SK-N-MC (cell line): ENCODE measurements at regions not wholly inside any gene's neighbourhood (a gene's known extent, or its start where the extent isn't known, plus 50 kb on each side); places are given as distances from the start of the nearest gene placed in this dataset.

Experiments used
- DNase-seq: peaks from one replicate; pipeline ENCODE4 v3.0.0-alpha.2; 2011; ENCODE audit warnings: low read depth, low spot score
- H3K27ac ChIP-seq: fragments of 200-600 bp; sonication (generic); 2 replicates; pipeline ENCODE4 v1.5.1; 2016; ENCODE audit warnings: mixed run types
- H3K36me3 ChIP-seq: fragments of 200-600 bp; sonication (generic); 2 replicates; pipeline ENCODE4 v1.6.1; 2017; ENCODE audit warnings: antibody characterized with exemption, low read length, mixed read lengths; ENCODE audit not compliant: insufficient read depth
- H3K4me3 ChIP-seq: fragments of 200-600 bp; sonication (generic); 2 replicates; pipeline ENCODE4 v1.5.1; 2016
- H3K9ac ChIP-seq: fragments of 200-600 bp; sonication (generic); 2 replicates; pipeline ENCODE4 v1.8.0; 2017; ENCODE audit warnings: mixed run types, mixed read lengths; ENCODE audit not compliant: insufficient read length
- H3K9me3 ChIP-seq: fragments of 200-600 bp; sonication (generic); 2 replicates; pipeline ENCODE4 v1.6.1; 2017; ENCODE audit warnings: low read depth, mild to moderate bottlenecking, antibody characterized with exemption, low read length, moderate library complexity, mixed read lengths
- EZH2 ChIP-seq: fragments of 200-600 bp; sonication (generic); IDR thresholded peaks from one replicate; pipeline ENCODE4 v1.6.1; 2017; ENCODE audit warnings: antibody characterized with exemption
- FOXP2 ChIP-seq: optimal IDR thresholded peaks from 2 replicates; pipeline ENCODE3; 2011; ENCODE audit warnings: mild to moderate bottlenecking, moderate library complexity; ENCODE audit not compliant: insufficient read depth; ENCODE audit errors: extremely low read length, control extremely low read depth
- POLR2AphosphoS5 ChIP-seq: IDR thresholded peaks from 2 replicates; pipeline ENCODE4 v1.6.1; 2012; ENCODE audit warnings: mild to moderate bottlenecking, low read depth, low read length, borderline replicate concordance

DNA sequence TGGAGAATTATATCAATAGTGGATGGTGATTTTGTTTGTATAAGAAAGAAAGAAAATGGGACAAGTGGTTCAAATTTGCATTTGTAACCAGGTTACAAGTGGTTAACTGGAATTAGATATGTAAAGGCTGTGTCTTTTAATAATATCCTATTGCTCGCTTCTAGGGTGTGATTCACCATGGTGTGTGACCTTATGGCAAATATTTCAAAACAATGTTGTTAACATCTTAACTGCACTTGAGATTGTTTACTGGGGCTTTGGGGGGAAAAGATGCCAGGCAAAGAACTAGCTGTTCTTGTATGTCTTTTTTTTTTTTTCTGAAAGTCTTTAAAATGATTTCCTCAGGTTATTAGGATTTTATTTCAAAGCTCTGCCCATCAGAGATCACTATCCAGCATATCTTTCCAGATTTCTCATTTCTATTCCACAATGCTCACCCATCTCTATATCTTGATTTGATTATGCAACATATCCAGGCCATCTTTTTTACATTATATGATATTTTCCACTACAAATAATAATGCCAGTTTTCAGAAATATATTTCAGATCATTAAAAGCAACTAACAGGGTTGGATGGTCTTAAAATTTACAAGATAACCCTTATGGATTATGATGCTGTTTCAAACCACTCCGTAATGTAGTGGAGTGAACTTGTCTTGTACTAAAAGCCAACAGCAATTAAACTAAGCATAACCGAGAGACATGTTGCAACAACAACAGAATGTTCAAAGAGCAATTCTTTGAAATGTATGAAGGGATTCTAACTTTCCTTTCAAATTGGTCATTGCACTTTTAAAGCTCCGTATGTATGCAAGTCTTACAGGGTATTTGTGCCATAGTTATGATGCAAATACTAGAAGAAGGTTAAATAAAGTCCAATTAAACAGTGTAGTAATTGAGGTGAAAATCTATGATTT is 341.5 kb upstream of the ETAA1 start:
- Histone ChIP-seq H3K36me3 (no peaks in the 10 kb centered on the region), H3K9me3 (no peaks in the 10 kb centered on the region; the same call in 1 of the 2 replicates), H3K9ac (no peak overlapping the region), H3K4me3 (no peak overlapping the region), H3K27ac (no peak overlapping the region)
- no peak for DNase-seq
- no peak for TF ChIP-seq POLR2AphosphoS5
- no peak for TF ChIP-seq EZH2
- no peak for TF ChIP-seq FOXP2

DNA sequence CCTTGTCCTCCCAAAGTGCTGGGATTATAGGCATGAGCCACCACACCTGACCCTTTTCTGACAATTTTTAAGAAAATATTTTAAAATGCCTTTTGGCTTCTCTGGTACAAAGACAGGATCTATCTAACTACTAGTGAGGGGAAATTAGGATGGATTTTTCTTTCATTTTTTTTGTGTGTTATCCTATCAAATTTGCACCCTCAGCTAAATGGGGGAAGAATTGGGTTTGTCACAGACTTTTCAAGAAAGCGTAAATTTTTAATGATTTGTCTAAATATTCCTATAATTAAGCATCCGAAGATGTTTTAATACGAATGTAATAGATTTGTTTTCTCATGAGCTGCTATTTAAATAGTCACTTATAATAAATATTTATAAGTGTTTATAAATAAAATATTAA is 340.0 kb upstream of the ETAA1 start:
- no peaks in the 10 kb centered on the region; the same call in 1 of the 2 replicates for H3K9me3 ChIP-seq
- TF ChIP-seq POLR2AphosphoS5 (no peak), FOXP2 (no peak), EZH2 (no peak)
- H3K27ac ChIP-seq = no peak overlapping the region
- H3K9ac ChIP-seq = no peak overlapping the region
- no peak overlapping the region for H3K4me3 ChIP-seq
- no peak for DNase-seq
- H3K36me3 ChIP-seq = no peaks in the 10 kb centered on the region

DNA sequence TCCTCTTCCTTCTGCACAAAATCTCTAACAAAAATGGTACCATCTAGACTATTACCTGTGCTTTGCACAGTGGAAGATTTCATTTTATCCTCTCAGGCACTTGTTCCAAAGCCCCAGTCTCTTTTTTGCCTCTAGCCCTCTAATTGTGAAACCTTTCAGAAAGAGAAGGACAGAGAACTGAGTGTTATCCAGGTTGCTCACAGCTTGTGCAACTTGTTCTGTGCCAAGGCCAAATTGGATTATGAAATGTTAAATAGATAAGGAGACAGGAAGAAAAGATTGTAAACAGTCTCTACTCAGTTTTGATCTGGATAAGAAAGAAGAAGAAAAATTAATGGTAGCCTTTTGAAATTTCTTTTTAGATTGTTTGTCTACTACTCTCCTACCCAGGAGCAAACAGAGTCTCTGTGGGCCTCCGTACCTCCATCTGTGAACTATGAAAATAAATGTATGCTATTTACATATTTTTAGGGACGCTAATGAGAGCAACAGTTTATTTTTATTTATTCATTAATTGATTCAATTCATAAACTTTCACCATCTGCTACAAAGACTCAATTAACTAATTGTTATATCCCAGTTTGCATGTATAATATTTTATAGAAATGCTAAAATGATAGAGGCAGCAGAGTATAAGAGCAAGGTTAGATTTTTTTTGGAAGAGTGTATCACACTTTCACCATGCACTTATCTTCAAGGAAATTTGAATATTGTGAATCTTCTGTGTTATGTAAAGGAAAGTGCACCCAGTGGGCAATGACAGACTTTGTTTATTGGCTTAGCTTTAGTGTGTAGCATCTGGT is 339.0 kb upstream of the ETAA1 start:
- no peak for TF ChIP-seq POLR2AphosphoS5
- no peak for TF ChIP-seq FOXP2
- H3K27ac ChIP-seq = no peak overlapping the region
- H3K36me3 ChIP-seq = no peaks in the 10 kb centered on the region
- H3K4me3 ChIP-seq = no peak overlapping the region
- H3K9ac ChIP-seq = no peak overlapping the region
- no peak for DNase-seq
- H3K9me3 ChIP-seq = no peaks in the 10 kb centered on the region; the same call in 1 of the 2 replicates

DNA sequence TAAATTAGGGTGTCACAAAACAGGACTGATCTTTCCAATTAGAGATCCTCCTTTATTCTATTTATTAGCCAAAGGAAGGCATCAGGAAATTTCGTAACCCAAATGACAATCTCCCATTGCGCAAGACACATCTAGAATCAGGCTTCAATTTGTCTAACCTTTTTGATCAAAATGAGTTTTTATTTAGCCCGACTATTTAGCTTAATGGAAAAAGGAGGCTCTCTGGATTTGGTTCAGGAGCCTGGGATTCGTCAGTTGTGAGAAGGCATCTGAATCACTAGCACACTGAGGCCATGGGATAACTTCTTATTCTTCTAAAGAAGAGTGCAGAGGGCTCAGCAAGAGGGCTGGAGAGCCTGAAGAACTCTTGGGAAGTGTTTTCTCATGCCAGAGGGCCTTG is 332.1 kb upstream of the ETAA1 start:
- no peak for TF ChIP-seq FOXP2
- no peak for TF ChIP-seq EZH2
- no peak for TF ChIP-seq POLR2AphosphoS5
- no peak for DNase-seq

DNA sequence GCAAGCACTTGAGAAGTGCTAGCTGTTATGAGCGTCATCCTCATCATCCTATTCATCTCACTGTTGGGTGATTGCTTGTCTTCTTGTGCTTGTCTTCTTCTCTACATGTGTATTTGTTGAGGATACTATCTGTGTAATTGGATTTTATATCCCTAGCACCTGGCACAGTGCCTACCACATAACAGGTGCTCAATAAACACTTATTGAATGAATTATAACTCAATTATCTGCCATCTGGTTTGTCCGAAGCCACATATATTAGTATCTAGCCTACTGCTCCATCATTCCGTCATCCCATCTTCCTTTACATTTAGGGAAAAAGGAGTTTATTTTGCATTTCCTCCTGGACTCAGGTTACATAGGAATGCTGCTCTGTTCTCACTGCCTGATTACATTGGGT is 330.4 kb upstream of the ETAA1 start:
- Histone ChIP-seq H3K9me3 (no peaks in the 10 kb centered on the region), H3K27ac (no peak overlapping the region), H3K4me3 (no peak overlapping the region), H3K36me3 (no peaks in the 10 kb centered on the region), H3K9ac (no peak overlapping the region)
- no peak for DNase-seq
- TF ChIP-seq EZH2 (no peak), FOXP2 (no peak), POLR2AphosphoS5 (no peak)

More for the DNA sequence above, 332.1 kb upstream of the ETAA1 start:
- H3K9ac ChIP-seq = no peak overlapping the region
- H3K9me3 ChIP-seq = no peaks in the 10 kb centered on the region
- no peak overlapping the region for H3K4me3 ChIP-seq
- no peak overlapping the region for H3K27ac ChIP-seq
- no peaks in the 10 kb centered on the region for H3K36me3 ChIP-seq

DNA sequence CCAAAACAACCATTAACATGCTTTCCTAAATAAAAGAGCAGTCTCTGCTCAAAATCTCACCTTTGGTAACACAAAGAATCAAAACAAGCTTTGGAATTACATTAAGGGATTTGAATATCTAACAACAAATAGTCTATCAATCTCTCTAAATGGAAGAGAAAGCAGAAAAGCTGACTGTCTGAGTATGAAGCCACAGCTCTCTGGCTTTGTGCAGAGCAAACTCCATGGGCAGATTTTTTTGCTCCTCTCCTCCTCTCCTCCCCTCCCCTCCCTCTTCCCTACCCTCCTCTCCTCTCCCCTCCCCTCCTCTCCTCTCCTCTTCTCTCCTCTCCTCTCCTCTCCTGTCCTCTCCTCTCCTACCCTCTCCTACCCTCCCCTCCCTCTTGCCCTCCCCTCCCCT is 329.5 kb upstream of the ETAA1 start:
- H3K4me3 ChIP-seq = no peak overlapping the region
- H3K27ac ChIP-seq = no peak overlapping the region
- no peaks in the 10 kb centered on the region for H3K36me3 ChIP-seq
- no peak overlapping the region for H3K9ac ChIP-seq
- TF ChIP-seq EZH2 (no peak), FOXP2 (no peak), POLR2AphosphoS5 (no peak)
- DNase-seq = no peak
- no peaks in the 10 kb centered on the region for H3K9me3 ChIP-seq

DNA sequence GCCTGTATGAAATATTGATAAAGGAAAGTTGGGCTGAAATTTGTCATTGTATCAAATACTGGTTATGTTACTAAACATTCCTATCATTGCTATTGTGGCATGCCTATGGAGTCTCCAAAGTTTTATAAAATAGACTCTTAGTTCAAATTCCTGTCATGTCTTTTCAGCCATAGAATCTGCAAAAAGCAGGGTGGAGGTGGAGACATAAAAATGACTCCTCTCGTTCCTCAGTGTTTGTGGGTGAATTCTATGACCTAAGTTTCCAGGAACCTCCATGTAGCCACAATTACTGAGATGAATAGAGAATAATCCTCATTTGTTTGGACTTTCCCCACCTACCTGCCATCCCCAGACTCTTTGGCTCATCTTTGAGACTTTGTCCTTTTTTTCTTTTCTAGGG is 326.3 kb upstream of the ETAA1 start:
- no peak for DNase-seq
- Histone ChIP-seq H3K36me3 (no peaks in the 10 kb centered on the region), H3K4me3 (no peak overlapping the region), H3K27ac (no peak overlapping the region), H3K9ac (no peak overlapping the region), H3K9me3 (no peaks in the 10 kb centered on the region)
- TF ChIP-seq EZH2 = no peak
- TF ChIP-seq POLR2AphosphoS5 = no peak
- TF ChIP-seq FOXP2 = no peak

DNA sequence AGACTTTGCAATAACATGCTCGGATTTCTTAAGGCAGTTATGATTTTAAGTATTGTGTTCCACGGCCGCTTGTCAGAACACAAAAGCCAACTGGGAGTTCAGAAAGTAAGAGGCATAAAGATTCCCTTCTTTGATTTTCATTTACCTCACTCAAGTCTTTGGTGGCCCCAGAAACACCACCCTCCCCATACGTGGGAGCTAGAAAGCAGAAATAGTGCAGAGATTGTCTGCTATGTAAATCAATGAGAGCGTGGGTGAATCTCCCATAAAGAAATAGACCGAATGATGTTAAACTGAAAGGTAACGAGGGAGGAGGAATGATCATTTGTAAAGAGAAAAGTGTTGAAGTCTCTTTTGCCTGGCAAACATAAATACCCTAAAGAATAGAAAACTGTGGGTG is 322.1 kb upstream of the ETAA1 start:
- no peaks in the 10 kb centered on the region for H3K9me3 ChIP-seq
- no peak overlapping the region for H3K4me3 ChIP-seq
- H3K27ac ChIP-seq = no peak overlapping the region
- H3K9ac ChIP-seq = no peak overlapping the region
- DNase-seq = no peak
- H3K36me3 ChIP-seq = no peaks in the 10 kb centered on the region
- TF ChIP-seq POLR2AphosphoS5 = no peak
- TF ChIP-seq EZH2 = no peak
- TF ChIP-seq FOXP2 = no peak
